Amygdala (tissue), 56 donors: ENCODE measurements at regions not wholly inside any gene's neighbourhood (a gene's known extent, or its start where the extent isn't known, plus 50 kb on each side); places are given as distances from the start of the nearest gene placed in this dataset.

Source experiments
- DNase-seq, 56 donors: peaks; one replicate each; lab custom pipeline; 2025; lab: John Stamatoyannopoulos, UW

DNA sequence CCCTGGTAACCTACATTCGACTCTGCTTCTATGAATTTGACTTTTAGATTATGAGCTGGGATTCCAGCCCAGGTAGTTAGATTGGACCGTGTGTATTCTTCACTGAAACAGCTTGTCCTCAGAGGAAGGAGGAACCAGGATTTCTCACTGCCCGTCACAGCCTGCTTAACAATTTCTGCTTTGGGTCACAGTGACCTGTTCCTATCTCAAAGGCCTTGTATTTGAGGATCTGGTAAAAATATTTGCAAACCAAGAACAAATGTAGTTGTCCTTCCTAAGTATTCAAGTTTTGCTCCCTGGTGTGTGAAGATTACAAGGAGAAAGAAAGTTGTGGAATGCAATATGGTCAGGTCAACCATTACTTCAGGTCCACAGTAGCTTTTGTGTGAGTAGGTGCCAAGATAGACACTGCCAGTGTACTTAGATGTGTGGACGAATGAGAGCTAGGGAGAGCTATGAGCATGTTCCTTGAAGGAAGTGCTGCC lies 55.1 kb downstream of the KIF4B start:
- DNase-seq: no peak

GRCh38 chr5:155069961-155070360 lies 56.4 kb downstream of the KIF4B start:
- no peak for DNase-seq

DNA sequence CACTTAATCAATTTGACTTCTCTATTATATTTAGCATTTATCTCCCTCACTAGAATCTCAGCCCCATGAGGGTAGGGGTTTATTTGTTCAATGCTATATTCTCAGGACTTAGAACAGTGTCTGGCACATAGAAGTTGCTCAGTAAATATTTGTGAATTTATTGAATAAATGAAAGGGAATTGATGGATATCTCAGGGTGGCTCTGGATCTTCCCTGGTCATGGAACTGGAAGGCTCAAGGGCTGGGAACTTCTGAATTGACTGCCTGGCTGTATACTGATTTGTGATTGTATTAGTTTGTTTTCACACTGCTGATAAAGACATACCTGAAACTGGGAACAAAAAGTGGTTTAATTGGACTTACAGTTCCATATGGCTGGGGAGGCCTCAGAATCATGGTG lies 57.2 kb downstream of the KIF4B start:
- no peak for DNase-seq

- no peak for DNase-seq
Measured at GRCh38 chr5:155076379-155076778, 62.8 kb downstream of the KIF4B start.

DNA sequence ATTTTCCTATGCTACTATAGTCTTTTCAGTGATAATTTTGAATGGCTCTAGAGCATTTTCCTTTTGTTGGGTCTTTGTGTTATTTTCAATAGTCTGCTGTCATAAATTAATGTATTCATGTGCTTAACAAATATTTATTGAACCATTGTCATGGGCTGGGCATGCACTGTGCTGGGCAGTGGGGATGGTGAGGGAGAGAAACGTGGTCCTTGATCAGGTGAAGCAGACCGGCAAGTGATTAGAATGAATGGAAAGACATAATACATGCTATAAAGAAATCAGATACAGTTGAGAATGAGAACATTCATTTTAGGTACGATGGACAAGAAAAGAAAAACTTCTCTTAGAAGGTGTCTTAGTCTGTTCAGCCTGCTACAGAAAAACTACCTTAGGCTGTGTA lies 66.1 kb downstream of the KIF4B start:
- DNase-seq: no peak

- no peak for DNase-seq
Measured at GRCh38 chr5:155080721-155081120, 67.2 kb downstream of the KIF4B start.

- DNase-seq: no peak
Measured at GRCh38 chr5:155081618-155082017, 68.1 kb downstream of the KIF4B start.

GRCh38 chr5:155082401-155082800 lies 68.8 kb downstream of the KIF4B start:
- DNase-seq: no peak

DNA sequence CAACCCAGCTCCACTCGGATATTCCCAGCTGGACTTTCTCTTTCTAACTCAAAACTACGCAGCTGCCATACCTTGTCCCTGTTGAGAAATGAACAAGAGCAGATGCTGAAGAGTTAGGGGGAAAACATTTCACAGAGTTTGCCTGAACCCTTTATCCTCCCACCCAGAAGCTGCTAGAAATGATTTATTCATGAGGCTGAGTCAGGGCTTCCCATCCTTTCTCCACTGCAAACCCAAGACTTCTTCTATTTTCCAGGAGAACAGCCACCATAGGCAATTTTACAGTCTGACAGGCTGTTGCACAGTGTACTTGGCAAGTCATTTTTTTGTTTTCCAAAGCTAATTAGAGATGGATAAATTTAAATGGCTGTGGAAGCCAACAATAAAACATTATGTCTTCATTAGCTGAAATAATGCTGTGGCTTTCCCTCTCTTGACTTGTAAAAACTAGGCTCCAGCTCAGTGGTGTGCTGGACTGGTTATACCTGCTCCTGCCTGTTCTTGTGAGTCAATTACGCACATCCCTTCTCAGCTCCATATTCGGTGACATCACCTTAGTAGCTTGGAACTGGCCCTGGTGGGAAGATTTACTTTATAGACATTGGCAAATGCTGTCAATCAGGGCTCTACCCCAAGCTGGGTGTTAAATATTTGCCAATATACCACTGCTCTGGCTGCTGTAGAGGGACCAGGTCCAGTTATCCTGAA lies 71.9 kb downstream of the KIF4B start:
- DNase-seq: peak in 1 of 56 donors; percentile 3

DNA sequence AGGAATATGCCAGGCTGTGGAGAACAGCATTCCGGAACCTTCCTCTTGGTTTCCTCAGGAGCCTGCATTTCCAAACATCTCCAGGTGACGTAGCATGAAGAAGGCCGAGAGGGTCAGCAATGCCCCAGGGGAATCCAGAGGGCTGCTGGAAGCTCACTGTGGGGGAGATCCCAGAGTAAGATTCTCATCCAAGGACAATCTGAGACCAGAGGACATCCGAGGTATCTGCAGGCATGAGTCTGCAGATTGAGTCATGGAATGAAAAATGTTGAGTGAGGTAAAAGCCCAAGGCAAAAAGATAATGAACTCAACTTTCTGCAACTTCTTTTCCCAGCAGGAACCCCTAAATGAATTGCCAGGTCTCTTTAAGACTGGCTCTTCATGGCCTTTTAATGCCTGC lies 73.5 kb downstream of the KIF4B start:
- no peak for DNase-seq

DNA sequence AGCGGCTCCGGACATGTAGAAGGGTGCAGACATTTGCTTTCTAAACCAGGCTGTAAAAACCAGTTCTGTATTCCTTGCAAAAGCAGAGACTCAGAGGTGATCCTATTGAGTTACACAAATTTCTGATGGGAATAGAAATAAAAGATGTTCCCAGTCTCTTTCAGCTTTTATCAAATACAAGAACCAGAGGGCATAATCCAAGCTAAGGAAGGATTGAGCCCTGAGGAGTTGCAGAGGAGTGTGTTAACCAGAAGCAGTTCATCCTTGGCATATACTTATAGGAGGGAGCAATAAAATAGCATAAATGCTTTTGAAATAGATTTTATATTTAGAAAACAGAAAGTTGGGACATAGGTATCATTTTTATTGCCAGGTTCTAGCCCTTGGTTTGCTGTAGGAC lies 75.3 kb downstream of the KIF4B start:
- DNase-seq: no peak

DNA sequence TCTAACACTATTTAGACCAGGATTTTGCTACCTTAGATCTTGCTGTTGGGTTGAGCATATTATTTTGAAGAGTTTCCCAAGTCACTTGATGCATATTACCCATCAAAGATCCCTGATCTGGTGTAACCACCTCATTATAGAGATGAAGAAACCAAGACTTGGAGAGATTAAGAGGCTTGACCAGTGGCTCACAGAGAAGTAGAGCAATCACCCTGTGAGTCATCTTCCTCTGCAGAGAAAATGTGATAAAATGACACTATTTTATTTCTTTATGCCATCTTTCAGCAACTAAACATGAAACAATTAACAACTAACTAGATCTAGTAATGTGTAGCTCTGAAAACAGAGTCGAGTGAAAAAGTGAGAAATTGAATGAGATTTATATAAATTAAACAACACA lies 76.1 kb downstream of the KIF4B start:
- no peak for DNase-seq

DNA sequence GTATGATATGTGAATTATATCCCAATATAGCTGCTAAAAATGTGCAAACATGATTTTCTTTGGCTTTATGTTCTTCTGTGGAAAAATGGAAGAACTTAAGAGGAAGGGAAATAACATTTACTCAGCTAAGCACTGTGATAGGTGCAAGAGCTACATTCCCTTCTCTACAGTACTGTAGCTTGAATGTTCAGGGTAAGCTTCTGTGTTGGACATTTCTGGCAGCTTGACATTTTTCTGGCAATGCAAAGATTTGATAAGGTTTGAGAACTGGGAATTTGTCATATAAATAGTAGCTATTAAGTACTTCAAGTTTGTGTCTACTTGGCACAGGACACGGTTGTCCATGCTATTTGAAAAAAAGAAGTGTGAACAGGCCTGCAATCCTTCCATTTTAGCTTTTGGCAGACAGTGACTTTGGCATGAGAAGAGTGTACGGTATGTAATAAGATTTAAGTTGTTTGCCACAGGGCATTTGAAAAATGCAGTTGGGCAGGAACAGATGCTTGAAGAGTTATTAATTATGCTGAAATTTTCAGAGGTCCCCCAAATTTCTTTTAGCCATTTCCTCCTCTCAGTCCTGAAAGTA lies 77.6 kb downstream of the KIF4B start:
- DNase-seq: no peak

DNA sequence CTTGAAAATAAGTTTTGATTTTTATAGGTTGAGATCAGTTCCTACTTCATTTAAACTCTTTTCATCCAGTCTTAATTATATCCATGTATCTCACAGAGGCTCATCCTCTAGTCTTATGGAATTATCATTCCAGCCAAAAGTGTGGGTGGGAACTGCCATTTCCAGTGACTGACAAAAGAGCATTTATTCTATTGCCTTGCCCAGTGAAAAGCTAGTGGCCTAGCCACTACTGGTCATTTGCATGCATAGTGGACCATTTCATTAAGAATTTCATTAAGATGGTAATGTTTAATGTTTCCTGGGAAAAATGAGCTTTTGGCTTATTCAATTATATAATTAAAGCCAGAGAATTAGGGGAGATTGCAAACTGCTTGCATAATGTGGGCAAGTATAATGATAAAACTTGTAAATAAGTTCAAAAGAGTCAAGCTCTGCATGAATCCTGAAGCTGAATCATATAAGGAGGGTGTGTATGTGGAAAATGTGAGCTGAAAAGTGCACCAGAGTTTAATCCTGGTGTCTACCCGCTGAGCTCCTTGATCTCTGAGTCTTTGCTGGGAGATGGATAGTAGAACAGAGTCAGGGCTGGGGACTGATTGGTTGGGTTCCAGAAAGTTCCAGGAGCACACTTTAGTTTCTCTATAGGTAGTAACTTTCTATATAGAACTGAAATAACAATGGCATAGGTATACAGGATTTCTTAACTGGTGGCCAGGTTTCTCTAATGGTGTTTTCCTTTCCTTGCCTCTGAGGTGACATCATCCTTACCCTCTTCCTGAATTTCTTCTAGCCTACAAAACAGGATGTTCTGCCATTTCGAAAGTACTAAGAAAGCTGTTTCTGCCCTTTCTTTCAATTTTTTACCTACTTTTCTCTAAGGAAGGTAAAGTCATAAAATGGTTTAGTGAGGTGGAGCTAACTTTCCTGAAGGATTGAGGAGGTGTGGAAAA lies 78.5 kb downstream of the KIF4B start:
- no peak for DNase-seq

DNA sequence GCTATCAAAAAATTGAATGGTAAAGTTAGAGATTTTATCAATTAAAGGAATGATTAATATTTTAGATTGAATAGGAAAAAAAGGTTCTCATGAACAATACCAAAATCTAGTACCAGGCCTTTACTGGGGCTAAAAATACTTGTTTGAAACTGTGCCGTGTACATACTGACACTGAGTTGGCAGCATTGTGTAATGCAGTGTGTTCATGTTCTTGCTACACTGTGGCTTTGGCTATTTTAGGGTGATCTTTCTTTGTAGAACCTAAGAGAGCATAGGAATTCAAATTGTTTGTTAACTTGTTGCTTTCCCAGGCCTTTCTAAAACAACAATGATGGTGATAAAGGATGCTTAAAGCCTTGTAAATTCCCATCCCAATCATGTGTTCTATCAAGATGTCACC lies 80.9 kb downstream of the KIF4B start:
- no peak for DNase-seq

GRCh38 chr5:155097995-155098394 lies 84.4 kb downstream of the KIF4B start:
- no peak for DNase-seq

- no peak for DNase-seq
Measured at GRCh38 chr5:155098433-155098832, 84.9 kb downstream of the KIF4B start.

DNA sequence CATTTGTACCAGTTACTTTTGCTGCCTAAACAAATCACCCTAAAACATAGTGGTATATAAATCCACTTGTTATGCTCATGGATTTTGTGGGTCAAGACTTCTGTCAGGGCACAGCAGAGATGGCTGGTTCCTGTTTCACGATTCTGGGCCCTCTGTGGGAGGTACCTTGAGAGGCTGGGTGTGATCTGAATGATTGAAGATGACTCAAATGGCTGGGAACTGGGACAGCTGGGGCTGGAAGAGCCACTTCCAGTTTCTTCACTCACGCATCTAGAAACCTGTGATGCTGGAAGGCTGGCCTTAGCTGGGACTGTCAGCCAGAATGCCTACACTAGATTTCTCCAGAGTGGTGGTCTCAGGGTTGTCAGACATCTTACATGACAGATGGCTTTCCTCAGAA lies 88.1 kb downstream of the KIF4B start:
- no peak for DNase-seq

GRCh38 chr5:155103146-155103545 lies 89.6 kb downstream of the KIF4B start:
- peak in 5 of 56 donors; percentile 2 to 10 (median 6) for DNase-seq

DNA sequence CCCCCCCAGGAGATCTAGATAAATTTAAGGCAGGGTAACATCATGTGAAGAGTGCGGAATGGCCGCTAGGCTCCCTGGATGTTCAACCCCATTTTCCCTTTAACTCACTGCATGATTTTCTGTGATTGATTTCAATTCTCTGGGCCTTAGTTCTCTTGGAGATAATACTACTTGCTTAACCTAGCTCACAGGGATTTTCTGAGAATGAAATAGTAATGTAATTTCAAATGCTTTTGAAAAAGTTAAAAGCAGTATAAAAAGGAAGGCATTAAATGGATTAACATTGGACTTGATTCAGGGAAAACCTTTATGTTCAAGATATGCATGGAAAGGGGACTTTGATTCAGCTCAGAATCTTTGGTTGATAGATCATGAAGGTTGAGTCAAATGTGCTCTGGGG lies 90.9 kb downstream of the KIF4B start:
- DNase-seq: no peak

DNA sequence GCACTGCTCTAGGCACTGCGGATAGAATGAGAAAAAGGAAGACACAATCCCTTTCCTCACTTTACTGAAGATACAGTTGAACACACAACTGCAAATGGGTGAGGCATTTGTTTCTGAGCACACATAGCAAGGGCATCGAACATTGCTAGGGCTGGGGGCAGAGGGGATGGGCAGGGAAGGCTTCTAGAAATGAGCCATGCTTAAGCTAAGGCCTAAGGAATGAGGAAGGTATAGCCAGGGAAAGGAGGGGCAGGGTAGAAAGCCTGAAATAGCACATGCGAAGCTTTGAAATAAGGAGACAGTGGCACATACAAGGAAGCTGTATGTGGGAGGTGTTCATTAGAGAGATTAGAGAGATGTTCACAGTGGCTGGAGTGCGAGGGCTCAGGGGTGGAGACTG lies 92.7 kb downstream of the KIF4B start:
- DNase-seq: no peak
